HCT116 (cell line): ENCODE measurements at regions not wholly inside any gene's neighbourhood (a gene's known extent, or its start where the extent isn't known, plus 50 kb on each side); places are given as distances from the start of the nearest gene placed in this dataset.

Source experiments
- CTCF ChIP-seq, 3 experiments: fragments of 200-600 bp in 1 of 3; sonication (generic) in 1 of 3; IDR thresholded peaks in 2 of 3; conservative IDR thresholded peaks in 1 of 3; 2 replicates each; pipeline ENCODE4 v1.5.1; 2012 to 2017; ENCODE audit warnings: low read depth in 2 of 3, low read length in 2 of 3, antibody characterized with exemption in 1 of 3, borderline replicate concordance in 1 of 3, control low read depth in 1 of 3, mild to moderate bottlenecking in 1 of 3, mixed read lengths in 1 of 3, mixed run types in 1 of 3, moderate library complexity in 1 of 3; ENCODE audit not compliant: insufficient read depth in 1 of 3
- EZH2 ChIP-seq: fragments of 200-600 bp; sonication (generic); IDR thresholded peaks from 2 replicates; pipeline ENCODE4 v1.6.1; 2017; ENCODE audit warnings: antibody characterized with exemption, mixed run types
- POLR2AphosphoS5 ChIP-seq: IDR thresholded peaks from 2 replicates; pipeline ENCODE4 v1.6.1; 2011; ENCODE audit warnings: mild to moderate bottlenecking, low read depth, low read length, moderate library complexity

- TF ChIP-seq EZH2 (no peak), CTCF (IDR thresholded peaks at IDR 0.05 in 2 of 3, conservative IDR thresholded peaks at IDR 0.05 in 1 of 3; ENCODE audit: borderline replicate concordance in 1 of 3, insufficient read depth in 1 of 3, low read depth in 2 of 3, low read length in 2 of 3) (no peak), POLR2AphosphoS5 (no peak)
These were observed 292.5 kb downstream of the MTX2 start for GRCh38 chr2:176561706-176562105.
